Fibroblast of pulmonary artery (primary cell): ENCODE measurements at regions not wholly inside any gene's neighbourhood (a gene's known extent, or its start where the extent isn't known, plus 50 kb on each side); places are given as distances from the start of the nearest gene placed in this dataset.

ENCODE experiments used
- DNase-seq: peaks from one replicate; pipeline ENCODE4 v3.0.0-alpha.2; 2010; ENCODE audit warnings: low read depth
- H3K4me3 ChIP-seq: replicated peaks from 2 replicates; pipeline ENCODE4 v1.5.1; 2011; ENCODE audit warnings: low read depth, mild to moderate bottlenecking, control low read depth, low read length, moderate library complexity
- TF ChIP-seq, protein P1 (sequence below): IDR thresholded peaks from 2 replicates; pipeline ENCODE4 v1.5.1; 2011; ENCODE audit warnings: mild to moderate bottlenecking, control low read depth, low read length, inconsistent platforms; ENCODE audit errors: missing control alignments

DNA sequence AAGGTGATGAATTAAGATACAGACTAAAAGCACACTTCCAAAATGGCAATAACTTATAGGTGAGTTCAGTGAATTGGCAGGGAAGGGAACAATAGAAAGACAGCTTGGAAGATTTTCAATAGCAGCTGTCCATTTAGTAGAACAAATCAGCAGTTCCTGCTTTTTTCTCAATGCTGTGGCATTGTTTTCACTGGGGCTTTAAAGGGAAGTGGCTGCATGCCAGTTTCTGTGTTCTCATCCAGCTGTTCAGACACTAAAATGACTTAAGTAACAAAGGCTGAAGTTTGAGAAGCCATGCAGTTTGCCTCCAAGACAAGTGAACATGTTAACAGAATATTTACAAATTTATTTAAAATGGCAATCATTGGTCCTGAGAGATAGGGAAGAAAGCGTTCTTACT, 291.9 kb downstream of the FAM47A start:
- no peak overlapping the region for H3K4me3 ChIP-seq
- no peak for DNase-seq
- TF ChIP-seq, protein P1, sequence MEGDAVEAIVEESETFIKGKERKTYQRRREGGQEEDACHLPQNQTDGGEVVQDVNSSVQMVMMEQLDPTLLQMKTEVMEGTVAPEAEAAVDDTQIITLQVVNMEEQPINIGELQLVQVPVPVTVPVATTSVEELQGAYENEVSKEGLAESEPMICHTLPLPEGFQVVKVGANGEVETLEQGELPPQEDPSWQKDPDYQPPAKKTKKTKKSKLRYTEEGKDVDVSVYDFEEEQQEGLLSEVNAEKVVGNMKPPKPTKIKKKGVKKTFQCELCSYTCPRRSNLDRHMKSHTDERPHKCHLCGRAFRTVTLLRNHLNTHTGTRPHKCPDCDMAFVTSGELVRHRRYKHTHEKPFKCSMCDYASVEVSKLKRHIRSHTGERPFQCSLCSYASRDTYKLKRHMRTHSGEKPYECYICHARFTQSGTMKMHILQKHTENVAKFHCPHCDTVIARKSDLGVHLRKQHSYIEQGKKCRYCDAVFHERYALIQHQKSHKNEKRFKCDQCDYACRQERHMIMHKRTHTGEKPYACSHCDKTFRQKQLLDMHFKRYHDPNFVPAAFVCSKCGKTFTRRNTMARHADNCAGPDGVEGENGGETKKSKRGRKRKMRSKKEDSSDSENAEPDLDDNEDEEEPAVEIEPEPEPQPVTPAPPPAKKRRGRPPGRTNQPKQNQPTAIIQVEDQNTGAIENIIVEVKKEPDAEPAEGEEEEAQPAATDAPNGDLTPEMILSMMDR: no peak

- H3K4me3 ChIP-seq: no peak overlapping the region
- TF ChIP-seq, protein P1: no peak
- DNase-seq: no peak
Measured at GRCh38 chrX:33831211-33831610, 300.9 kb downstream of the FAM47A start.

- H3K4me3 ChIP-seq: no peak overlapping the region
- TF ChIP-seq, protein P1: no peak
- no peak for DNase-seq
Measured at GRCh38 chrX:33817266-33817665, 314.8 kb downstream of the FAM47A start.

GRCh38 chrX:33808636-33809035, 323.5 kb downstream of the FAM47A start:
- TF ChIP-seq, protein P1: no peak
- no peak overlapping the region for H3K4me3 ChIP-seq
- no peak for DNase-seq

- DNase-seq: no peak
- TF ChIP-seq, protein P1: no peak
- H3K4me3 ChIP-seq: no peak overlapping the region
Measured at GRCh38 chrX:33784548-33784947, 347.6 kb downstream of the FAM47A start.

DNA sequence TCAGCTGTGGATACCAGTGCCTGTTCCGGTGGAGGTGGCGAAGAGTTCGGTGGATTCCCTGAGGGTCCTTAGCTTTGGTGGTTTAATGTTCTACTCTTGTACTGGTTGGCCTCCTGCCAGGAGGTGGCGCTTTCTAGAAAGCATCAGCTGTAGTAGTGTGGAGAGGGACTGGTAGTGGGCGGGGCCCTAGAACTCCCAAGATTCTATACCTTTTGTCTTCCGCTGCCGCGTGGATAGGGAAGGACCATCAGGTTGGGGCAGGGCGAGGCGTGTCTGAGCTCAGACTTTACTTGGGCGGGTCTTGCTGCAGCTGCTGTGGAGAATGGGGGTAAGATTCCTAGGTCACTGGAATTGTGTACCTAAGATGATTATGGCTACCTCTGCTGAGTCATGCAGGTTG, 390.3 kb downstream of the FAM47A start:
- TF ChIP-seq, protein P1: no peak
- no peak for DNase-seq
- H3K4me3 ChIP-seq: no peak overlapping the region

GRCh38 chrX:33735182-33735581, 396.9 kb downstream of the FAM47A start:
- TF ChIP-seq, protein P1: no peak
- no peak for DNase-seq
- H3K4me3 ChIP-seq: no peak overlapping the region
